ENCODE measurements at regions not wholly inside any gene's neighbourhood (a gene's known extent, or its start where the extent isn't known, plus 50 kb on each side); places are given as distances from the start of the nearest gene placed in this dataset.

GRCh38 chr3:180341516-180341915 lies 260.4 kb upstream of the TTC14 start:
- DNase-seq (ENCODE audit: low read depth): no peak

- DNase-seq (ENCODE audit: low read depth): no peak
Observed at GRCh38 chr3:180351601-180352000, 250.4 kb upstream of the TTC14 start.

- no peak for DNase-seq (ENCODE audit: low read depth)
Observed at GRCh38 chr3:180352261-180352660, 249.7 kb upstream of the TTC14 start.

- DNase-seq (ENCODE audit: low read depth): no peak
Observed at GRCh38 chr3:180354214-180354613, 247.7 kb upstream of the TTC14 start.

- DNase-seq (ENCODE audit: low read depth): no peak
Observed at GRCh38 chr3:180358179-180358578, 243.8 kb upstream of the TTC14 start.

- no peak for DNase-seq (ENCODE audit: low read depth)
Observed at GRCh38 chr3:180359061-180359952, 242.7 kb upstream of the TTC14 start.

- DNase-seq (ENCODE audit: low read depth): no peak
Observed at GRCh38 chr3:180359953-180360279, 242.0 kb upstream of the TTC14 start.

- no peak for DNase-seq (ENCODE audit: low read depth)
Observed at GRCh38 chr3:180362081-180362480, 239.9 kb upstream of the TTC14 start.

GRCh38 chr3:180375831-180376230 lies 226.1 kb upstream of the TTC14 start:
- no peak for DNase-seq (ENCODE audit: low read depth)

GRCh38 chr3:180378496-180378895 lies 223.5 kb upstream of the TTC14 start:
- DNase-seq (ENCODE audit: low read depth): no peak

GRCh38 chr3:180382638-180383180 lies 219.3 kb upstream of the TTC14 start:
- DNase-seq (ENCODE audit: low read depth): no peak

- DNase-seq (ENCODE audit: low read depth): no peak
Observed at GRCh38 chr3:180383332-180384020, 218.5 kb upstream of the TTC14 start.

- DNase-seq (ENCODE audit: low read depth): no peak
Observed at GRCh38 chr3:180390313-180390712, 211.7 kb upstream of the TTC14 start.

- no peak for DNase-seq (ENCODE audit: low read depth)
Observed at GRCh38 chr3:180391001-180391400, 211.0 kb upstream of the TTC14 start.

GRCh38 chr3:180401226-180401625 lies 200.7 kb upstream of the TTC14 start:
- no peak for DNase-seq (ENCODE audit: low read depth)

GRCh38 chr3:180402471-180403073 lies 199.4 kb upstream of the TTC14 start:
- no peak for DNase-seq (ENCODE audit: low read depth)

- no peak for DNase-seq (ENCODE audit: low read depth)
Observed at GRCh38 chr3:180403156-180403555, 198.8 kb upstream of the TTC14 start.

- DNase-seq (ENCODE audit: low read depth): no peak
Observed at GRCh38 chr3:180408654-180409053, 193.3 kb upstream of the TTC14 start.

GRCh38 chr3:180409170-180409569 lies 192.8 kb upstream of the TTC14 start:
- no peak for DNase-seq (ENCODE audit: low read depth)

- no peak for DNase-seq (ENCODE audit: low read depth)
Observed at GRCh38 chr3:180409883-180410282, 192.1 kb upstream of the TTC14 start.

GRCh38 chr3:180414157-180414556 lies 187.8 kb upstream of the TTC14 start:
- no peak for DNase-seq (ENCODE audit: low read depth)

GRCh38 chr3:180416111-180416594 lies 185.8 kb upstream of the TTC14 start:
- DNase-seq (ENCODE audit: low read depth): no peak

GRCh38 chr3:180417241-180417640 lies 184.7 kb upstream of the TTC14 start:
- no peak for DNase-seq (ENCODE audit: low read depth)
